ENCODE measurements at regions not wholly inside any gene's neighbourhood (a gene's known extent, or its start where the extent isn't known, plus 50 kb on each side); places are given as distances from the start of the nearest gene placed in this dataset.

- Histone ChIP-seq H3K27me3 (no peaks in the 10 kb centered on the region), H3K27ac (peak overlapping the region in 3 of 4 donors; percentile 45 to 60 (median 53)), H3K36me3 (no peaks in the 10 kb centered on the region), H3K4me1 (peaks cover 0 to 15% (median 0%) of the 10 kb centered on the region in 3 donors), H3K9me3 (no peaks in the 10 kb centered on the region), H3K4me3 (no peak overlapping the region)
- DNase-seq, result no peak
- TF ChIP-seq, protein P1, sequence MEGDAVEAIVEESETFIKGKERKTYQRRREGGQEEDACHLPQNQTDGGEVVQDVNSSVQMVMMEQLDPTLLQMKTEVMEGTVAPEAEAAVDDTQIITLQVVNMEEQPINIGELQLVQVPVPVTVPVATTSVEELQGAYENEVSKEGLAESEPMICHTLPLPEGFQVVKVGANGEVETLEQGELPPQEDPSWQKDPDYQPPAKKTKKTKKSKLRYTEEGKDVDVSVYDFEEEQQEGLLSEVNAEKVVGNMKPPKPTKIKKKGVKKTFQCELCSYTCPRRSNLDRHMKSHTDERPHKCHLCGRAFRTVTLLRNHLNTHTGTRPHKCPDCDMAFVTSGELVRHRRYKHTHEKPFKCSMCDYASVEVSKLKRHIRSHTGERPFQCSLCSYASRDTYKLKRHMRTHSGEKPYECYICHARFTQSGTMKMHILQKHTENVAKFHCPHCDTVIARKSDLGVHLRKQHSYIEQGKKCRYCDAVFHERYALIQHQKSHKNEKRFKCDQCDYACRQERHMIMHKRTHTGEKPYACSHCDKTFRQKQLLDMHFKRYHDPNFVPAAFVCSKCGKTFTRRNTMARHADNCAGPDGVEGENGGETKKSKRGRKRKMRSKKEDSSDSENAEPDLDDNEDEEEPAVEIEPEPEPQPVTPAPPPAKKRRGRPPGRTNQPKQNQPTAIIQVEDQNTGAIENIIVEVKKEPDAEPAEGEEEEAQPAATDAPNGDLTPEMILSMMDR (IDR thresholded peaks at IDR 0.05), result no peak
- no peak for TF ChIP-seq POLR2A (IDR thresholded peaks at IDR 0.05)
- WGBS, 2 donors, result 55 to 79% methylated on average over 11 to 15 of the region's 15 CpGs
- intact Hi-C loops (cut with DNase I), result no loop called here
Observed at GRCh38 chr9:108002371-108002956, 512.9 kb upstream of the KLF4 start.

GRCh38 chr9:108001237-108001636 lies 511.7 kb upstream of the KLF4 start:
- no peak for DNase-seq
- Histone ChIP-seq H3K36me3 (no peaks in the 10 kb centered on the region), H3K4me3 (no peak overlapping the region), H3K27me3 (no peaks in the 10 kb centered on the region), H3K4me1 (peaks cover 0 to 15% (median 0%) of the 10 kb centered on the region in 3 donors), H3K9me3 (no peaks in the 10 kb centered on the region), H3K27ac (peak overlapping the region in 2 of 4 donors; percentile 22 to 53)
- intact Hi-C loops (cut with DNase I), result no loop called here
- 65 to 69% methylated on average over 4 of the region's 4 CpGs for WGBS, 2 donors
- TF ChIP-seq, protein P1 (IDR thresholded peaks at IDR 0.05), result no peak
- no peak for TF ChIP-seq POLR2A (IDR thresholded peaks at IDR 0.05)

- Histone ChIP-seq H3K9me3 (no peaks in the 10 kb centered on the region), H3K4me1 (peaks cover 0 to 15% (median 0%) of the 10 kb centered on the region in 3 donors), H3K27ac (no peak overlapping the region), H3K27me3 (no peaks in the 10 kb centered on the region), H3K4me3 (no peak overlapping the region), H3K36me3 (no peaks in the 10 kb centered on the region)
- DNase-seq, result no peak
- 77 to 85% methylated on average over 2 of the region's 2 CpGs for WGBS, 2 donors
- intact Hi-C loops (cut with DNase I), result no loop called here
- no peak for TF ChIP-seq POLR2A (IDR thresholded peaks at IDR 0.05)
- TF ChIP-seq, protein P1 (IDR thresholded peaks at IDR 0.05), result peak in 1 of 6 experiments; percentile 25
Observed at GRCh38 chr9:107999890-108000289, 510.3 kb upstream of the KLF4 start.

- TF ChIP-seq, protein P1 (IDR thresholded peaks at IDR 0.05), result no peak
- TF ChIP-seq POLR2A (IDR thresholded peaks at IDR 0.05), result no peak
- H3K4me1 ChIP-seq, result peaks cover 0 to 15% (median 0%) of the 10 kb centered on the region in 3 donors
- no peaks in the 10 kb centered on the region for H3K9me3 ChIP-seq
- intact Hi-C loops (cut with DNase I), result no loop called here
- no peaks in the 10 kb centered on the region for H3K27me3 ChIP-seq
- no peak overlapping the region for H3K27ac ChIP-seq
- DNase-seq, result no peak
- no peak overlapping the region for H3K4me3 ChIP-seq
- 55 to 57% methylated on average over 1 to 2 of the region's 5 CpGs for WGBS, 2 donors
- no peaks in the 10 kb centered on the region for H3K36me3 ChIP-seq
Observed at GRCh38 chr9:107999011-107999410, 509.4 kb upstream of the KLF4 start.

GRCh38 chr9:107994648-107995047 lies 505.1 kb upstream of the KLF4 start:
- no peaks in the 10 kb centered on the region for H3K36me3 ChIP-seq
- no peak overlapping the region for H3K27ac ChIP-seq
- no peak overlapping the region for H3K4me3 ChIP-seq
- WGBS, 2 donors, result 73 to 77% methylated on average over 2 of the region's 2 CpGs
- no peaks in the 10 kb centered on the region for H3K9me3 ChIP-seq
- intact Hi-C loops (cut with DNase I), result no loop called here
- no peak for DNase-seq
- no peaks in the 10 kb centered on the region for H3K27me3 ChIP-seq
- TF ChIP-seq, protein P1 (IDR thresholded peaks at IDR 0.05), result no peak
- no peak for TF ChIP-seq POLR2A (IDR thresholded peaks at IDR 0.05)
- H3K4me1 ChIP-seq, result peaks cover 0 to 3% (median 0%) of the 10 kb centered on the region in 3 donors
